Left lung (tissue), 4 donors: ENCODE measurements at regions not wholly inside any gene's neighbourhood (a gene's known extent, or its start where the extent isn't known, plus 50 kb on each side); places are given as distances from the start of the nearest gene placed in this dataset.

Source experiments
- ATAC-seq: fragments of 200-7000 bp; cut with Tn5 transposase; one replicate; pipeline ENCODE4 v1.9.1; 2020; ENCODE audit warnings: moderate library complexity
- DNase-seq, 4 donors: peaks; one replicate each; pipeline ENCODE4 v3.0.0-alpha.2; 2013 to 2020
- H3K27ac ChIP-seq, 2 donors: fragments of 200-600 bp; sonication (generic) in 1 of 2; one replicate each; pipeline versions ENCODE4 v1.5.0 to v1.8.0; 2020 to 2021
- H3K27me3 ChIP-seq, 2 donors: fragments of 200-600 bp; sonication (generic) in 1 of 2; one replicate each; pipeline versions ENCODE4 v1.5.0 to v1.8.0; 2020 to 2021
- H3K36me3 ChIP-seq, 2 donors: fragments of 200-600 bp; sonication (generic) in 1 of 2; one replicate each; pipeline versions ENCODE4 v1.5.0 to v1.8.0; 2020 to 2021
- H3K4me1 ChIP-seq, 2 donors: fragments of 200-600 bp; one replicate each; pipeline ENCODE4 v1.8.0; 2021
- H3K4me3 ChIP-seq, 2 donors: fragments of 200-600 bp; sonication (generic) in 1 of 2; one replicate each; pipeline versions ENCODE4 v1.5.0 to v1.8.0; 2020 to 2021; ENCODE audit warnings: mild to moderate bottlenecking in 1 of 2
- H3K9me3 ChIP-seq, 2 donors: fragments of 200-600 bp; sonication (generic) in 1 of 2; one replicate each; pipeline versions ENCODE4 v1.5.0 to v1.8.0; 2020 to 2021
- CTCF ChIP-seq, 2 donors: fragments of 200-600 bp; sonication (generic) in 1 of 2; IDR thresholded peaks; one replicate each; pipeline versions ENCODE4 v1.5.0 to v1.8.0; 2021; ENCODE audit warnings: antibody characterized with exemption in 2 of 2
- intact Hi-C, 2 donors: fragments of 100-400 bp; cut with DNase I; formaldehyde crosslinking; loops; one replicate each; pipeline versions ENCODE4 v1.11.2 to v1.14.2; 2022
- donor health status: DM: no; HTN: yes; CAD: no.
- donor health status: DM: no; HTN: no; CAD: no.

DNA sequence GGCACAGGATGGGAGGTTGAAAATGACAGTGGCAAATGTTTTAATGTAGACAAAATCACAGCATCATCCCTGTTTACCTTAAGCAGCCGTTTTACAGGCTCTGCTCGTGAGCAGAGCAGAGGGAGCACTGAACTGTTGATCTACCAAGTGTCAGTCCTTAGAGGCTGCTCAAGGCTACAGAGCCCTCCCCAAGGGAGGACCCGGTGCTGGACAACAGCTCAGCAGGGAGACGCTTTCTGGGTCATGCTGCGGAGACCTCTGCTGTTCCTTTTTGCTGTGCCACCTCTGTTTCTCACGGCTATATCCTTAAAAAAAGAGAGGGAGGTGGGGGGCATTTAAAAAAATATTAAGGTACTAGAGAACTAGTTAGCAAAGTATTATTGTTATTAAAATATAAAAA lies 400.2 kb downstream of the GABRB3 start:
- Histone ChIP-seq H3K27me3 (no peaks in the 10 kb centered on the region), H3K4me3 (no peak overlapping the region), H3K27ac (no peak overlapping the region), H3K9me3 (peaks cover 0 to 30% of the 10 kb centered on the region in 2 donors), H3K36me3 (no peaks in the 10 kb centered on the region), H3K4me1 (no peaks in the 10 kb centered on the region)
- no peak for DNase-seq
- no peak for TF ChIP-seq CTCF (IDR thresholded peaks at IDR 0.05)
- ATAC-seq, result no peak
- intact Hi-C loops, result no loop called here

- no peak for DNase-seq
- intact Hi-C loops, result no loop called here
- Histone ChIP-seq H3K36me3 (no peaks in the 10 kb centered on the region), H3K27ac (no peak overlapping the region), H3K4me1 (no peaks in the 10 kb centered on the region), H3K4me3 (no peak overlapping the region), H3K9me3 (peaks cover 0 to 10% of the 10 kb centered on the region in 2 donors), H3K27me3 (no peaks in the 10 kb centered on the region)
- TF ChIP-seq CTCF (IDR thresholded peaks at IDR 0.05), result no peak
- no peak for ATAC-seq
Measured at GRCh38 chr15:26365077-26365476, 407.8 kb downstream of the GABRB3 start.

GRCh38 chr15:26359855-26360254 lies 413.0 kb downstream of the GABRB3 start:
- intact Hi-C loops, result no loop called here
- H3K9me3 ChIP-seq, result peaks cover 0 to 10% of the 10 kb centered on the region in 2 donors
- H3K36me3 ChIP-seq, result no peaks in the 10 kb centered on the region
- no peaks in the 10 kb centered on the region for H3K4me1 ChIP-seq
- ATAC-seq (no peak), DNase-seq (no peak)
- H3K27me3 ChIP-seq, result no peaks in the 10 kb centered on the region
- no peak for TF ChIP-seq CTCF (IDR thresholded peaks at IDR 0.05)
- H3K4me3 ChIP-seq, result no peak overlapping the region
- H3K27ac ChIP-seq, result no peak overlapping the region

DNA sequence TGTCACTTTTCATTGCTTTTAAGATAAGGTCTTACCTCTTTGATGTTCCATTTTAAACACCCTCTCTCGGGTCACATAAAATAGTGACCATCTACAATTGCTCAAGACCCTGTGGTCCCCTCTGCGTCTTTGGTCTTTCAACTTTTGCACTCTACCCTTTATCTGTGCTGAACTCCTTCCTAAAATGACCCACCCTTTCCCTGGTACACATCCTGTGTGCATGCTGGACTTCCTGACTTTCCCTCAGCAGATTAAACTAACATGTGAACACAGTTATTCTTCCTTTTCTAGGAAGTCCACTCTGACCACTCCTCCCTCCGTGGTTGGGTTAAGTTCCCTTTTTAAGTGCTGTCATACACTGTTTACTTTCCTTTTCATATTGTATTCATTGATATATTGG lies 414.2 kb downstream of the GABRB3 start:
- peaks cover 0 to 8% of the 10 kb centered on the region in 2 donors for H3K9me3 ChIP-seq
- ATAC-seq, result no peak
- intact Hi-C loops, result no loop called here

GRCh38 chr15:26357653-26358052 lies 415.2 kb downstream of the GABRB3 start:
- H3K9me3 ChIP-seq, result peaks cover 0 to 5% of the 10 kb centered on the region in 2 donors
- H3K27ac ChIP-seq, result no peak overlapping the region
- DNase-seq, result no peak
- intact Hi-C loops, result no loop called here
- H3K4me3 ChIP-seq, result no peak overlapping the region
- no peak for TF ChIP-seq CTCF (IDR thresholded peaks at IDR 0.05)
- no peaks in the 10 kb centered on the region for H3K27me3 ChIP-seq
- H3K36me3 ChIP-seq, result no peaks in the 10 kb centered on the region
- no peak for ATAC-seq
- H3K4me1 ChIP-seq, result no peaks in the 10 kb centered on the region

More for the DNA sequence above, 414.2 kb downstream of the GABRB3 start:
- DNase-seq, result no peak
- no peak overlapping the region for H3K27ac ChIP-seq
- H3K4me3 ChIP-seq, result no peak overlapping the region
- no peak for TF ChIP-seq CTCF (IDR thresholded peaks at IDR 0.05)
- H3K27me3 ChIP-seq, result no peaks in the 10 kb centered on the region
- H3K36me3 ChIP-seq, result no peaks in the 10 kb centered on the region
- H3K4me1 ChIP-seq, result no peaks in the 10 kb centered on the region
